KMS-11 (cell line): ENCODE measurements at regions not wholly inside any gene's neighbourhood (a gene's known extent, or its start where the extent isn't known, plus 50 kb on each side); places are given as distances from the start of the nearest gene placed in this dataset.

ENCODE experiments used
- H2AFZ ChIP-seq: fragments of 200-600 bp; sonication (generic); 2 replicates; pipeline ENCODE4 v1.6.1; 2016; ENCODE audit warnings: antibody characterized with exemption, mixed run types, low read depth
- H3K27ac ChIP-seq: fragments of 200-600 bp; sonication (generic); 2 replicates; pipeline ENCODE4 v1.6.1; 2016; ENCODE audit warnings: mild to moderate bottlenecking, mixed run types
- H3K27me3 ChIP-seq: fragments of 200-600 bp; sonication (generic); 2 replicates; pipeline ENCODE4 v1.6.1; 2017; ENCODE audit warnings: mild to moderate bottlenecking, low read depth, mixed run types, moderate library complexity; ENCODE audit not compliant: insufficient read depth
- H3K36me3 ChIP-seq: fragments of 200-600 bp; sonication (generic); 2 replicates; pipeline ENCODE4 v1.6.1; 2017; ENCODE audit warnings: mild to moderate bottlenecking, mixed run types; ENCODE audit not compliant: insufficient read depth
- H3K4me1 ChIP-seq: fragments of 200-600 bp; sonication (generic); 2 replicates; pipeline ENCODE4 v1.6.1; 2016; ENCODE audit warnings: mild to moderate bottlenecking, low read depth, mixed run types; ENCODE audit not compliant: poor library complexity, severe bottlenecking
- H3K4me2 ChIP-seq: fragments of 200-600 bp; sonication (generic); 2 replicates; pipeline ENCODE4 v1.7.0; 2016; ENCODE audit warnings: mild to moderate bottlenecking, mixed run types
- H3K4me3 ChIP-seq: fragments of 200-600 bp; sonication (generic); IDR thresholded peaks from 2 replicates; pipeline ENCODE4 v1.6.1; 2017; ENCODE audit warnings: low read depth, low read length, mixed read lengths; ENCODE audit not compliant: insufficient read depth
- H3K79me2 ChIP-seq: fragments of 200-600 bp; sonication (generic); 2 replicates; pipeline ENCODE4 v1.6.1; 2016; ENCODE audit warnings: low read depth, mixed run types; ENCODE audit not compliant: insufficient read depth
- H3K9ac ChIP-seq: fragments of 200-600 bp; sonication (generic); 2 replicates; pipeline ENCODE4 v1.6.1; 2016; ENCODE audit warnings: mild to moderate bottlenecking, mixed run types
- H4K20me1 ChIP-seq: fragments of 200-600 bp; sonication (generic); 2 replicates; pipeline ENCODE4 v1.6.1; 2016; ENCODE audit warnings: mild to moderate bottlenecking, mixed run types; ENCODE audit not compliant: insufficient read depth
- TF ChIP-seq, protein P1 (sequence below): fragments of 200-600 bp; sonication (generic); conservative IDR thresholded peaks from 2 replicates; pipeline ENCODE4 v1.6.1; 2017; ENCODE audit warnings: low read depth, mild to moderate bottlenecking, antibody characterized with exemption, low read length, moderate library complexity, mixed read lengths

DNA sequence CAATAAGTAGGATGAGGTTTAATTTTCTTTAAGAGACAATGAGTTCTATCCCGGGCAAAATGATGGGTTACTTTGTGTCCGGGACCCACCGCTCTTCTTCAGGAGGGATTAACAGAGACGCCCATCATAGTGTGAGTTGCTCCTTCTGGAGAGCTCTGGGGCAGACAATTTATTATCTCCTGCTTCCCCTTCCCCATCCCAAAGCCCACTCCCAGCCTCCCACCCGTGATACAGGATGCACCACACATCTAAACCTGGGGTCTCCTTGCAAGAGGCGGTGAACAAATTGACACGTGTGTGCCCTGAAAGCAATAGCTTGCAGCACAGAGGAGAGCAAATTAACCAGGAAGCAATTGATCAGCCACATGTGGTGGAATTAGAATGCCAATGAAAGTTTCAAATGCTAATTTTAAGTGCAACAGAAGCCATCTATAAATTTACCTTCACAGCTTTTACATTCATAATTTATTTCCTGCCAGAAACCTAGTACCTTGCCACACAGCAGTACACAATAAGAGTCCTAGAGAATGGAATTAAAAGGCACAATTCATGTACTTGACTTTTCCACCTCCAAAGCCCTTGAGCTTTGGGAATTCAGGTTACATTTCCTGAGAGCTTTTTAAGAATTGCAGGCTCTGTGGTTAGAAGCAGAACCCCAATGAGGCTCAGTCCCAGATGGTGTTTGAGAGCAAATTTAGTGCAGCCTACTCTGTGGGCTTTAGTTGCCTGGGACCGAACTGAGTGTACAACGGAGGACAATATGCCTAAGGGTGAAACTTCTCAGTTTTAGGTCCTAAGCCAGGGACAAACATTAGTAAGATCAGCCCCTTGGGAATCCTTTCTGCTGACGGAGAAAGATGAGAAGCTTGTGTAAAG is 399.6 kb downstream of the MED10 start:
- Histone ChIP-seq H3K79me2 (no peaks in the 10 kb centered on the region), H3K4me1 (peaks cover 52% of the 10 kb centered on the region), H3K4me3 (no peak overlapping the region), H3K36me3 (no peaks in the 10 kb centered on the region), H3K27ac (peak overlapping the region; percentile 88), H3K9ac (peak overlapping the region; percentile 43), H2AFZ (peak overlapping the region; percentile 83), H4K20me1 (no peaks in the 10 kb centered on the region), H3K4me2 (peak overlapping the region; percentile 61), H3K27me3 (no peaks in the 10 kb centered on the region)
- TF ChIP-seq, protein P1, sequence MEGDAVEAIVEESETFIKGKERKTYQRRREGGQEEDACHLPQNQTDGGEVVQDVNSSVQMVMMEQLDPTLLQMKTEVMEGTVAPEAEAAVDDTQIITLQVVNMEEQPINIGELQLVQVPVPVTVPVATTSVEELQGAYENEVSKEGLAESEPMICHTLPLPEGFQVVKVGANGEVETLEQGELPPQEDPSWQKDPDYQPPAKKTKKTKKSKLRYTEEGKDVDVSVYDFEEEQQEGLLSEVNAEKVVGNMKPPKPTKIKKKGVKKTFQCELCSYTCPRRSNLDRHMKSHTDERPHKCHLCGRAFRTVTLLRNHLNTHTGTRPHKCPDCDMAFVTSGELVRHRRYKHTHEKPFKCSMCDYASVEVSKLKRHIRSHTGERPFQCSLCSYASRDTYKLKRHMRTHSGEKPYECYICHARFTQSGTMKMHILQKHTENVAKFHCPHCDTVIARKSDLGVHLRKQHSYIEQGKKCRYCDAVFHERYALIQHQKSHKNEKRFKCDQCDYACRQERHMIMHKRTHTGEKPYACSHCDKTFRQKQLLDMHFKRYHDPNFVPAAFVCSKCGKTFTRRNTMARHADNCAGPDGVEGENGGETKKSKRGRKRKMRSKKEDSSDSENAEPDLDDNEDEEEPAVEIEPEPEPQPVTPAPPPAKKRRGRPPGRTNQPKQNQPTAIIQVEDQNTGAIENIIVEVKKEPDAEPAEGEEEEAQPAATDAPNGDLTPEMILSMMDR, result no peak

DNA sequence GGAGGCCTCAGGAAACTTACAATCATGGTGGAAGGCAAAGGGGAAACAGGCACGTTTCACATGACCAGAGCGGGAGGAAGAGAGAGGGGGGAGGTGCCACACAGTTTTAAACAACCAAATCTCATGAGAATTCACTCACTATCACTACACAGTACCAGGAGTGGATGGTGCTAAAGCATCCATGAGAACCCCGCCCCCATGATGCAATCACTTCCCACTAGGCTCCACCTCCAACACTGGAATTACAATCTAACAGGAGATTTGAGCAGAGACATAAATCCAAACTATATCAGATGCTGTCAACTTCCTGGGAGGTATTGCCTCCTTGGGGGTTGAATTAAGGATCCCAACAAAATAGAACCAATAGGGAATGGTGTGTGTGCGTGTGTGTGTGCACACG is 407.1 kb downstream of the MED10 start:
- H3K27me3 ChIP-seq, result no peaks in the 10 kb centered on the region

DNA sequence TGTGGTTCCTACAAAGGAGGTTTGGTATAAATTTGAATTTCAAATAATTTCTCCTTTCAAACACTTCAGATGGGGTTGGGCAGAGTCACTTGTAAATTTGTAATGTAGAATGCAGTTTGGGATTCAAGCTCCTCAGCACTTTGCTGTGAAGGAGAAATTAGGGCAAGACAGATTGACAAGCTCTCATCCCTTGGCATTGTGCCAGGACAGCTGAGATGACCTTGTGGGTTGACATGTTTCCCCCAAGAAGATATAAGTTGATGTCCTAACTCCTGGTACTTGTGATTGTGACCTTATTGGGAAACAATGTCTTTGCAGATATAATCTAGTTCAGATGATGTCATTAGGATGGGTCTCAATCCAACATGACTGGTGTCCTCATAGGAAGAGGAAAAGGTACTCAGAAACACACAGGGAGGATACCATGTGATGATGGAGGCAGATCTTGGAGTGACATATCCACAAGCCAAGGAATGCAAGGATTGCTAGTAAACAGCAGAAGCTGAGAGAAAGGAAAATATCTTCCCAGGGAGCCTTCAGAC is 408.3 kb downstream of the MED10 start:
- Histone ChIP-seq H3K9ac (no peak overlapping the region), H3K4me2 (no peak overlapping the region), H3K4me3 (no peak overlapping the region), H4K20me1 (no peaks in the 10 kb centered on the region), H3K27ac (no peak overlapping the region), H2AFZ (no peak overlapping the region), H3K36me3 (no peaks in the 10 kb centered on the region), H3K27me3 (no peaks in the 10 kb centered on the region), H3K4me1 (no peaks in the 10 kb centered on the region), H3K79me2 (no peaks in the 10 kb centered on the region)
- TF ChIP-seq, protein P1, result no peak

More for the DNA sequence above, 407.1 kb downstream of the MED10 start:
- no peaks in the 10 kb centered on the region for H3K4me1 ChIP-seq
- H3K36me3 ChIP-seq, result no peaks in the 10 kb centered on the region
- no peak overlapping the region for H2AFZ ChIP-seq
- H3K9ac ChIP-seq, result no peak overlapping the region
- H4K20me1 ChIP-seq, result no peaks in the 10 kb centered on the region
- no peak overlapping the region for H3K4me3 ChIP-seq
- H3K79me2 ChIP-seq, result no peaks in the 10 kb centered on the region
- no peak overlapping the region for H3K4me2 ChIP-seq
- H3K27ac ChIP-seq, result no peak overlapping the region
- TF ChIP-seq, protein P1, result no peak

DNA sequence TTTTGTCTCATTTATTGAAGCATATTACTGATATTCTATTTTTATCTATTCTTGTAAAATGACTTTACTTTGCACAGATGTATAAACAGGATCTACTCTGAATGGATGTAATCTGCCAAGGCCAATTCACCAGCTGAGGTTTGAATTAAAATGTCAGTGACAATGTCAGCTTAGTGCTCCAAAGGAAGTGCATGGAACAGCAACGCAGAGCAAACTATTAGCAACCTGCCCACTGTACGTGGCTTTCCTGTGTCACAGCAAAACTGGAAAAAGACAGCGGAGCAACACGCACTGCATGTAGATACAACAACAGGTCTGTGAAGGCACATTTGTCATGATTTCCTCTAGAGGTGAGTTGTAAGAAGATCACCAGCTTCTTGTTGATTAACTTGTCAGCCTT is 409.4 kb downstream of the MED10 start:
- H3K4me3 ChIP-seq, result no peak overlapping the region
- H3K4me1 ChIP-seq, result no peaks in the 10 kb centered on the region
- H3K9ac ChIP-seq, result no peak overlapping the region
- H3K27ac ChIP-seq, result no peak overlapping the region
- no peaks in the 10 kb centered on the region for H3K27me3 ChIP-seq
- H3K36me3 ChIP-seq, result no peaks in the 10 kb centered on the region
- no peaks in the 10 kb centered on the region for H3K79me2 ChIP-seq
- no peak overlapping the region for H3K4me2 ChIP-seq
- no peaks in the 10 kb centered on the region for H4K20me1 ChIP-seq
- TF ChIP-seq, protein P1, result no peak
- no peak overlapping the region for H2AFZ ChIP-seq
